Lung (tissue), 11 donors: ENCODE measurements at regions not wholly inside any gene's neighbourhood (a gene's known extent, or its start where the extent isn't known, plus 50 kb on each side); places are given as distances from the start of the nearest gene placed in this dataset.

ENCODE experiments used
- ATAC-seq: fragments of 200-7000 bp; cut with Tn5 transposase; one replicate; pipeline ENCODE4 v1.9.1; 2020; ENCODE audit warnings: moderate number of reproducible peaks; ENCODE audit not compliant: insufficient read depth, low FRiP score
- DNase-seq, 3 donors: peaks; one replicate each; pipeline ENCODE4 v3.0.0-alpha.2; 2013 to 2017
- H3K27ac ChIP-seq, 2 donors: one replicate each; pipeline ENCODE4 v1.5.1; 2013; ENCODE audit warnings: mild to moderate bottlenecking in 2 of 2, moderate library complexity in 2 of 2, control low read depth in 1 of 2, inconsistent platforms in 1 of 2, low read depth in 1 of 2, low read length in 1 of 2
- H3K27me3 ChIP-seq, 3 donors: one replicate each; pipeline ENCODE4 v1.5.1; 2013; ENCODE audit warnings: low read length in 2 of 3; ENCODE audit not compliant: control insufficient read depth in 3 of 3, insufficient read depth in 3 of 3
- H3K36me3 ChIP-seq, 4 donors: one replicate each; pipeline ENCODE4 v1.5.1; 2013; ENCODE audit warnings: low read length in 4 of 4, mild to moderate bottlenecking in 1 of 4, moderate library complexity in 1 of 4; ENCODE audit not compliant: control insufficient read depth in 4 of 4, insufficient read depth in 4 of 4
- H3K4me1 ChIP-seq, 5 donors: one replicate each; pipeline ENCODE4 v1.5.1; 2013; ENCODE audit warnings: low read length in 5 of 5, mild to moderate bottlenecking in 2 of 5, moderate library complexity in 1 of 5; ENCODE audit not compliant: control insufficient read depth in 5 of 5, insufficient read depth in 5 of 5
- H3K4me3 ChIP-seq: one replicate; pipeline ENCODE4 v1.5.1; 2013; ENCODE audit warnings: mild to moderate bottlenecking, control low read depth, moderate library complexity
- H3K9ac ChIP-seq, 2 donors: one replicate each; pipeline ENCODE4 v1.5.1; 2013; ENCODE audit warnings: low read length in 2 of 2, control low read depth in 1 of 2; ENCODE audit not compliant: insufficient read depth in 1 of 2
- H3K9me3 ChIP-seq, 4 donors: one replicate each; pipeline ENCODE4 v1.5.1; 2013; ENCODE audit warnings: low read length in 3 of 4, mild to moderate bottlenecking in 1 of 4, moderate library complexity in 1 of 4; ENCODE audit not compliant: control insufficient read depth in 4 of 4, insufficient read depth in 3 of 4
- CTCF ChIP-seq: IDR thresholded peaks from 2 replicates; pipeline ENCODE4 v1.5.1; 2012; ENCODE audit warnings: mild to moderate bottlenecking; ENCODE audit errors: control extremely low read depth, extremely low read depth
- WGBS, 2 donors: extraction: QIAGEN DNeasy Blood & Tissue Kit; methylation state at CpG; one replicate each; pipeline ENCODE4 v1.1.7; 2013; 5-methylcytosine and 5-hydroxymethylcytosine counted together
- donor health status: control.
- donor health status: control.
- donor health status: Bipolar disorder and iron deficiency.
- donor health status: healthy.
- donor health status: DM: yes; HTN: yes; CAD: no.

DNA sequence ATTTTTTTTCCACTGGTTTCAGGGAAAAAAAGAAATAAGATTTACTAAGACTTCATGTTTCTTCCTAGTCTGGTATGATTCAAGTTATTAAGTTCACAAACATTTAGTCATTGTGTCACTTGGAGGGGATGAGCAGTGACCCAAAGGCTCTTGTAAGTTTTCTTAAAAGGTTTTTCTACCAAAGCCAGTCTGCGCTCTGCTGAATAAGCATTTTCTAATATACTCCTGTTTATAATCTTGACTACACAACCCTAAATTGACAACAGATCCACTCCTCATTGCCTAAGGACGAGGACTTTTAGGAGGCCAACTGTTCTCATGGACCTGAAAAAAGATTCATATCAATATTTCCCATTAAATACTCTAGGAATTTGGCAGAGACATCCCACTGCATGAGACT lies 161.1 kb upstream of the TLL1 start:
- H3K9me3 ChIP-seq, result no peaks in the 10 kb centered on the region
- TF ChIP-seq CTCF, result no peak
- no peaks in the 10 kb centered on the region for H3K36me3 ChIP-seq
- 85 to 92% methylated on average over 2 of the region's 2 CpGs for WGBS, 2 donors
- no peak overlapping the region for H3K9ac ChIP-seq
- no peak for DNase-seq
- ATAC-seq, result no peak
- no peak overlapping the region for H3K27ac ChIP-seq
- no peak overlapping the region for H3K4me3 ChIP-seq
- H3K4me1 ChIP-seq, result peaks cover 0 to 3% (median 0%) of the 10 kb centered on the region in 5 donors
- H3K27me3 ChIP-seq, result no peaks in the 10 kb centered on the region

DNA sequence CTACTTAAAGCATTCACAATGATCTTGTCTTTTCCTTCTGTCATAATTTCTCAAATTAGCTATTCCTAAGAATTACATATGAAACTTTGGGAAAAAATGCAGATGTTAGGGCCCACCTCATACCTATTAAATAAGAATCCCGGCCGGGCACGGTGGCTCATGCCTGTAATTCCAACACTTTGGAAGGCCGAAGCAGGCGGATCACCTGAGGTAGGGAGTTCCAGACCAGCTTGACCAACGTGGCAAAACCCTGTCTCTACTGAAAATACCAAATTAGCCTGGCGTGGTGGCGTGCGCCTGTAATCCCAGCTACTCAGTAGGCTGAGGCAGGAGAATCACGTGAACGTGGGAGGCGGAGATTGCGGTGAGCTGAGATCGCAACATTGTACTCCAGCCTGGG lies 158.4 kb upstream of the TLL1 start:
- H3K27me3 ChIP-seq, result no peaks in the 10 kb centered on the region
- no peak overlapping the region for H3K9ac ChIP-seq
- TF ChIP-seq CTCF, result no peak
- H3K4me1 ChIP-seq, result peaks cover 0 to 3% (median 0%) of the 10 kb centered on the region in 5 donors
- ATAC-seq (no peak), DNase-seq (no peak)
- no peak overlapping the region for H3K27ac ChIP-seq
- WGBS, 2 donors, result 96 to 98% methylated on average over 14 of the region's 14 CpGs
- no peaks in the 10 kb centered on the region for H3K9me3 ChIP-seq
- no peaks in the 10 kb centered on the region for H3K36me3 ChIP-seq
- no peak overlapping the region for H3K4me3 ChIP-seq

DNA sequence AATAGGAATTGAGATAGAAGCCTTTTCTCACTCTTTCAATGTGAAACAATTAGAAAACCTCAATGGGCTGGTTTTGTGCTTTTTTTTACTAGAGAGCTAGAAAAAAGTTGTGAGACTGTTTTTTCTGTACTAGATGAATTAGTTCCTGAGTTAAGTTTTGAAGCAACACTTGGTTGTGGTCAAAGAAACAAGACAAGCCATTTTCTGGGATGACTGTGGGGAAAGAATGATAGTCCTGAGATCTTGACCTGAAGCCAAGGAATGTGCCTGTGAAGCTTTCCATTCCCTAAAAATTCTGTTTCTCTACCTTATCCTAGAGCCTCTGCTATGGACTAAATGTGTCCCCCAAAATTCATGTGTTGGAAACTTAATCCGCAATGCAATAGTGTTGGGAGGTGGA lies 157.8 kb upstream of the TLL1 start:
- no peaks in the 10 kb centered on the region for H3K36me3 ChIP-seq
- no peak overlapping the region for H3K4me3 ChIP-seq
- H3K4me1 ChIP-seq, result peaks cover 0 to 3% (median 0%) of the 10 kb centered on the region in 5 donors
- no peak overlapping the region for H3K27ac ChIP-seq
- DNase-seq (no peak), ATAC-seq (no peak)
- TF ChIP-seq CTCF, result no peak
- 92 to 97% methylated on average over 1 of the region's 1 CpG for WGBS, 2 donors
- no peaks in the 10 kb centered on the region for H3K9me3 ChIP-seq
- no peak overlapping the region for H3K9ac ChIP-seq
- no peaks in the 10 kb centered on the region for H3K27me3 ChIP-seq

- Histone ChIP-seq H3K4me1 (no peaks in the 10 kb centered on the region), H3K27ac (no peak overlapping the region), H3K9me3 (no peaks in the 10 kb centered on the region), H3K4me3 (no peak overlapping the region), H3K36me3 (no peaks in the 10 kb centered on the region), H3K9ac (no peak overlapping the region), H3K27me3 (no peaks in the 10 kb centered on the region)
- no peak for ATAC-seq
- no peak for DNase-seq
- WGBS, 2 donors, result 93 to 98% methylated on average over 1 of the region's 1 CpG
- no peak for TF ChIP-seq CTCF
Measured at GRCh38 chr4:165715989-165716388, 157.0 kb upstream of the TLL1 start.
